Hippocampal formation (tissue), 2 donors: ENCODE measurements at regions not wholly inside any gene's neighbourhood (a gene's known extent, or its start where the extent isn't known, plus 50 kb on each side); places are given as distances from the start of the nearest gene placed in this dataset.

ENCODE experiments used
- DNase-seq, 2 donors: peaks; one replicate each; lab custom pipeline; 2025; lab: John Stamatoyannopoulos, UW

DNA sequence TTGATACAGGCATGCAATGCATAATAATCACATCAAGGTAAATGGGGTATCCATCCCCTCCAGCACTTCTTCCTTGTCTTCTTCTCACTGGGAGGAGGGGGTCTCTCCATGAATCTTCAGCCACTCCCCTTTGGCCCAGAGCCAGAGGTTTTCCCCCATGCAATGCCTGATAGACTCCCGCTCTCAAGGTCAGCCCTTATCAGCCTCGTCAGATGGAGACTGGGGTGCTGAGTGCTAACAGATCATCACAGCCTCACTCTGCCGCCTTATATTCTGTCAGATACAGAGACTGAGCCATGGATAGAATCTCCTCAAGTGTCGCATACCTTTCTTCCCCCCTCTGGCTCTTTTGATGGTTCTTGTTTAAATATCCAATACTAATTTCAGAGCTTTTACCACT lies 503.1 kb downstream of the AACS start:
- DNase-seq, result no peak

DNA sequence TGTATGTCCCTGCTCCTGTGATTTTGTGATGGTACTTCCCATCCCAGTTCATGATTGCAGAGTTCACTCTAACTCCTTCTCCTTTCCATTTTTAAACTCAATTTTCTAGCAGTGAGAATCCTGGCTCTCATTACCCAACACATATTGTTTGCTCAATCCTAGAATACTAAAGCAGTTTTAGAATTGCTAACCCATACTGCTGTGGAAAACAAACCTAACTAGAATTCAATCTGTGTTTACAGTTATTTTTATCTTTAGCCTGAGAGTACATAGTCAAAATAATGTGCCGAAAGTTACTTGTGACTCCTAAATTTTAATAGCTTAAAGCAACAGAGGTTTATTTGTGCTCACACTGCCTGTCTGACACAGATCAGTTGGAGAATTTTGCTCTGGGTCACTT lies 508.0 kb downstream of the AACS start:
- DNase-seq, result peak in 1 of 2 donors; percentile 52

DNA sequence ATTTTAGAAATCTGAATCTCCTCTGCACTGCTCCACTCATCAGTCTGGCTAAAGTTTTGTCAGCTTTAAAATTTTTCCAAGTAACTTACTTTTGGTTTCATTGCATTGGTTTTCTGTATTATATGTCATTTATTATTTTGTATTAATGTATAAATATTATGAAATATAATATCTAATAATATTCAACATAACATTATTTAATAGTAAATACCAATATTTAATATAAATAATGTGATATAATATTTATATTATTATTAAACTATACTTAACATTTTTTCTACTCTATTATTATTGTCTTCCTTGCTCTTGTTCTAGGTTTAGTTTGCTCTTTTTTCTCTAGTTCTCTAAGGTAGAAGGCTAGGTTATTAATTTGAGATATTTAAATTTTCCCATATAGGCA lies 512.1 kb downstream of the AACS start:
- no peak for DNase-seq

DNA sequence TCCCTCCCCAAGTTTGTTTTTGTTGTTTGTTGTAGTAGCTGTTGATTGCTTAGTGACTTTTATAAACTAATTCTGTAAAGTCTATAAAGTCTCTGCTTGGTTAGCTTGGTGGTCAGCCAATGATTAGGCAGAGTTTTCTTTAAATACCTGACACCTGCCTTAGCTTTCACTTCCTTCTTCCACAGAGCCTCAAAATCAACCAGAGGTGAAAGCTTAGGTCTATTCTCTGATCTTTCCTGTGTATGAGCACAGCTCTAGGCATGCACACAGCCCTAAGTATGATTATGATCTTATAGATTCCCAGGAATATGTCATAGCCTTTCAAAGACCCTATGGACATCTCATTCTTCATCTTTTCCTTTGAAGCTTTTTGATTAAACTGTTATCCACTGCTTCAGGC lies 514.7 kb downstream of the AACS start:
- no peak for DNase-seq

DNA sequence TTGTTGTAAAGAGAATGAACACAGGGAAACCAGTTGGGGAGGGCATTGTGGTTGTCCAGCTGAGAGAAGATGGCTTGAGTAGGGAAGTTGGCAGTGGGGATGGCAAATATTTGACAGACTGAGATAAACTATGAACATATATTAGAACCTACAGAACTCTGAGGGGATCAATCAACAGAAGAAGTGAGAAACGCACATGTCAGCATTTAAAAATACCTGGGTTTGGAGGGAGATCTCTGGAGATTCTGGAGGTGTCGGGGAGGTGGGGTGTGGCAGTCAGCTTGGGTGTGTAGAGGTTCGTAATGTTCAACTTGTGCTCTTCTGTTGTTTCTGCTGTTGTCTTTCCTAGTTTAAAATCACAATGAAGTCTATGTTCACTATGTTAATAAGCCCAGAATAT lies 517.8 kb downstream of the AACS start:
- no peak for DNase-seq

DNA sequence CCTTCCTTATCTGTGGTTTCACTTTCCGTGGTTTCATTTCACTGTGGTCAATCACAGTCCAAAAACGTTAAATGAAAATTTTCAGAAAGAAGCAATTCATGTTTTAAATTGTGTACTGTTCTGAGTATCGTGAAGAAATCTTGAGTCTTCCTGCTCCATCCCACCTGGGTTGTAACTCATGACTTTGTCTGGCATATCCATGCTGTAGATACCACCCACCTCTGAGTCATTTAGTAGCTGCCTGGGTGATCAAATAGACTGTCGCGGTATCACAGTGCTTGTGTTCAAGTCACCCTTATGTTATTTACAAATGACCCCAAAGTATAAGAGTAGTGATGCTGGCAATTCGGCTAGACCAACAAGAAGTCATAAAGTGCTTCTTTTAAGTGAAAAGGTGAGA lies 521.2 kb downstream of the AACS start:
- DNase-seq, result no peak

DNA sequence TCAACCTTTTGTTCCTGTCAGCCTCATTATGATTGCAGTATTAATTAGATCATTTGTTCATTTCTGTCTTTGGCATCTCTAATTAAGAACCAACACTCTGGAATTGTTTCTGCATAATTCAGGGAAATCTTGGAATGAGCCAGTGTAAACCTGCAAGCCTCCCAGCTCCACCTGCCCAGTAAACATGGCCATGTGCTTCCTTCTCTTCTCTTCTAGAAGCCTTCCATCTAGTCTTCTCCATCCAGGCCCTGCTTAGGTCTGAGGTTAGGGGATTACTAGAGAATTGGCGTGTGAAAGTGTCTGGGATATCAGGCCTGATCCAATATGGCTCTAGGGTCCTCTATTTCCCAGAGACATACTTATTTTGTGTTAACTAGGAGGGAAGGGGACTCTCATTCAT lies 528.0 kb downstream of the AACS start:
- DNase-seq, result no peak

DNA sequence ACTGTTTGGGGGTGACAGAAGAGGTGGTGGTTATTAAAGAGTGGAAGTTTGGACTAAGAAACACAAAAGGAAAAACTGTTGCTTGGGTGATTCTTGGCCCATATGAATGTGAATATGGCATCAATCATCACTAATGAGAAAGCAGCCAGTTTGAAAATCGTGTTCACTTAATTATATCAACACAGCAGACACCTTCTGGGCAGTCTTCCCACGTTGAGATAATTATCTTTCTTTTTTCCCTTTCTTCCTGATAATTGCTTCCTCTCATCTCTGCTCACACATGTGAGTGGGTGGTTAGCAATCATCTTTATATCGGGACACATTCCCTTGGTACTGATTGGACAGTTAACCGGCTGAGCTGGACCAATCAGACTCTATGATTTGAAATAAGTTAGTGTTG lies 539.7 kb downstream of the AACS start:
- no peak for DNase-seq

DNA sequence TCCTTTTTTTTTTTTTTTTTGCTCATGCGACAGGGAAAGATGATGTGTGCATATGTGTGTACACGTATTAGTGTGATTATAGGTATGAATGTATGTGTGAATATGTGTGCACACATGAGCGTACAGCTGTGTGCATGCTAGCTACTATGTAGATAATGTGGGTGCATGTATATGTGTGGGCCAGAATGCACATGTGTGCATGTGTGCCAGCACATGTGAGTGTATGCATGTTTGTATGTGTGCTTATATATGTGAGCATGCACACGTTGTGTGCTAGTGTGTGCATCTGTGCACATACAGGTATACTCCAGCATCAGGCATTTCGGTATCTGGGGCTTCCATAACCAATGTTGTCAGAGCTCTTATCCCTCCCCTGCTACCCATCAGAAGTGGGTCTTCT lies 541.1 kb downstream of the AACS start:
- DNase-seq, result no peak

DNA sequence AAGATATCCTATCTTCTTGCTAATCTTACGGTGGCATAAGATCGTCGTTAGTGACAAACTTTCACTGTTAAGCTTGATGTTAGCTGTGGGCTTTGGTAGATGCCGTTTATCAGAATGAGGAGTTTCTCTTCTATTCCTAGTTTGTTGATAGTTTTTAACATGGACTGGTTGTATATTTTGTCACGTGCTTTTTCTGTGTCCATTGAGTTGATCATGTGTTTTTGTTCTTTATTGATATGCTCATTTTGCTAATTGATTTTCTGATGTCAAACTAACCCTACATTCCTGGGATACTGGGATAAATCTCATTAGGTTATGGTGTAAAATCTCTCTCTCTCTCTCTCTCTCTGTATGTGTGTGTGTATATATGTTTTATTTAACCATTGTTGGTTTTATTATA lies 545.1 kb downstream of the AACS start:
- DNase-seq, result no peak

DNA sequence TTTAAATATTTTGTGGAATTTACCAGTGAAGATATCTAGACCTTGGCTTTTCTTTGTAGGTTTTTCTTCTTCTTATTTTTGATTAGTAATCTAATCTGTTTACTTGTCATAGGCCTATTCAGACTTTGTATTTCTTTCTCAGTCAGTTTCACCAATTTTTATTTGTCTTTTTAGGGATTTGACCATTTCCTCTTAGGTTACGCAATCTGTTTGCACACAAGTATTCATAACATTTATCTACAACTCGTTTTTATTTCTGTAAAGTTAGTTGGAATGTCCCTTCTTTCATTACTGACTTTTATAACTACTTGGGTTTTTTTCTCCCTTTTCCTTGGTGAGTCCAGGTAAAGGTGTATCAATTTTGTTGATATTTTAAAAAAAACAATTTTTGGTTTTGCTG lies 545.7 kb downstream of the AACS start:
- no peak for DNase-seq

DNA sequence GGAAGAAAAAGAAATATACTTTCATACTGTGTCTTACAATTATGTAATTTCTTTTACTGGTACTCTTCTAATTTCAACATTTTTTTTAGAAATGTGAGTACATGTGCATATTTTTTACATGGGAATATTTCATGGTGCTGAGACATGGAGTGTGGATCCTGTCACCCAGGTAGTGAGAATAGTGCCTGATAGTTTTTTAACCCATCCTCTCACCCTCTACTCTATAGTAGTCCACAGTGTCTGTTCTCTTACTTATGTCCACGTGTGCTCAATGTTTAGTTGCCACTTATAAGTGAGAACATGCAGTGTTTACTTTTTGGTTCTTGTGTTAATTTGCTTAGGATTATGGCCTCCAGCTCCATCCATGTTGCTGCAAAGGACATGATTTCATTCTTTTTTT lies 548.8 kb downstream of the AACS start:
- no peak for DNase-seq

DNA sequence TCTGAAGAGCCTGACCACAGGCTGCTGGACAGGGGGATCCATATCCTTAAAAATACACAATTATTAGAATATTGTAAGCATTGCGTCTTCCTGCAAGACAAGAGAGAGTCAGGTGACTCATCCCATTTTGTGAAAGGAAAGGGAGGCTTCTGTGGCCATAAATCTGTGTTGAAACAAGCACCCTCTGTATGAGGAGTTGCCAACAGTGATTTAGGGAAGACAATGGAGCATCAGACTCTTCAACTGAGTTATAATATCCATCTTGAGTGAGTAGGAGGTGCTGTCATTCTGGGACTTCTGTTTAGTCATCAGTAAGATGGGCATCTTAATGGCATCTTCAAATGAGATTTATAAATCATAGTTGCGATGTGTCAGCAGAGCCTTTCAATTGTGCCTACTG lies 554.5 kb downstream of the AACS start:
- DNase-seq, result no peak

DNA sequence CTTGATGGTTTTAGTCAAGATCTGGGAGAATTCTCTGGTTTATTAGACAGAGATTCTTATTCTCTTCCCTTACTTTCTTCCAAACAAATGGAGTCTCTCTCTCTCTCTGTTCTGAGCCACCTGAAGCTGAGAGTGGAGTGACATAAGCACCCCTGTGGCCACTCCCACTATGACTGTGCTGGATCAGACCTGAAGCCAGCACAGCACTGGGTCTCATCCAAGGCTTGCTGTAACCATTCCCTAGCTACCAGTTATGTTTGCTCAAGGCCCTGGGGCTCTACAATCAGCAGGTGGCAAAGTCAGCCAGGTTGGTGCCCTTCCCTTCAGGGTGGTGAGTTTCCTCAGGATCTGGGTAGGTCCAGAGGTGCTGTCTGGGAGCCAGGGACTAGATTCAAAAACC lies 568.5 kb downstream of the AACS start:
- no peak for DNase-seq

DNA sequence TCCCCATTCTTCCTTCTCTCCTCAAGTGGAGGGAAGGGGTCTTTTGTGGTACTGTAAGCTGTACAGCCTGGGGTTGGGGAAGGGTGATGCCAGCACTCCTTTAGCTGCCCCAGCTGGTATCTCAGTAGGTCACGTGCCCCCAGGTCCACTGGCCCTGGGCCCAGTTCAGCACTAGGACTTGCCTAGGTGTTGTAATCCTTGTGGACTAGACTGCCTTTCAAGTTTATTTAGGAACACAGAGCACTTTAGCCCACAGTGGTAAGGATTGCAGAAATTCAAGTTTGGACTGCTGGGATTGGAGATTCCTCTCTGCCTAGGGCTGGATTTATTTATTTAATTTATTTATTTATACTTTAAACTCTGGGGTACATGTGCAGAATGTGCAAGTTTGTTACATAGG lies 569.6 kb downstream of the AACS start:
- no peak for DNase-seq

DNA sequence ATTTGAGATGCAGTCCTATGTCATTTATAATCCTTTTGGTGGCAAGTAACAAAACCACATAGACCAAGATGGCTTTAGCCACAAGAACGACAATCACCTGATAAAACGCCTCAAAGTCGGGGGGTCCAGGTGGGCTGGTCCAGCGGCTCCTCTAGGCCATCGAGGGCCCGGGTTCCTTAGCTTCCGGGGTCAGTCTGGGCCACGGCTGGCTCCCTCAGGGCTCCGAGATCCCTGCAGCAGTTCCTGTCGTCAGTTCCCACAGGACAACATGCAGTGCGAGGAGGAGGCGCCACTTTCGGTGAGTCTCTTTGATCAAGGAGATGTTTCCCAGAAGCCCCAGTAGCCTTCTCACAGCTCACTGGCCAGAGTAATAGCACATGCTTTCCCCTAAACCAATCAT lies 574.6 kb downstream of the AACS start:
- no peak for DNase-seq

DNA sequence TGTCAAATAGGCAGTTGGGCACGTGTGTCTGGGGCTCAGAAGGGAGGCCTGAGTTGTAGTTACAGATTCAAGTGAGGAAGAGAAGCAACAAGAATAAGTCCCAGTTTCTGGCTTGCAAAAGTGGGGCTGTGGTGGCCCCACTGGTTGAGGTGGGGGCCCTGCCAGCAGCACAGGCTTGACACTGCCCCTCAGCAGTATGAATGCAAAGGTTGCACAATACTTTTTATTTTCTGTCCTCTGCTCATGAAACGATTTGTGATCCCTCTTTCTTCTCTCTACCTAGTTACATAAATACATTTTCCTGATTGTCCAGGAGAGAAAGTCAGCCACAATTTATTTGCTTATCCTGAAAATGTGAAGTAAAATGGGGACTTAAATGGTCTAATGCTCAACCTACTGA lies 577.8 kb downstream of the AACS start:
- DNase-seq, result no peak

DNA sequence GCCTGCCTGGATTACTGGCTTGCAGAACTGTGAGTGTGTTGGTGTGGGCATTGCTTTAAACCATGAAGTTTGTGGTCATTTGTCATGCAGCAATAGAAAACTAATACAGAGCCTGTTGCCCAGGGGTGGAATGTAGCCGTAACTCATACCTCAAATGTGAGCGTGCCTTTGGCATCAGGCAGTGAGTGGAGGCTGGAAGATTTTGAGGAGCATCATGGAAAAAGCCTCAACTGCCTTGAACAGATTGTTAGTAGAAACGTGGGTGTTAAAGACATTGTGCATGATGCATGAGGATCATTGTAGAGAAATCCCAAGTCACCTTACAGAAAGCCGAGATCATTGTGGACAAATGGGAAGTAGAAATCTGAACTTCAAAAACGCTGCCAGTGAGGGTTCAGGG lies 580.5 kb downstream of the AACS start:
- DNase-seq, result no peak

DNA sequence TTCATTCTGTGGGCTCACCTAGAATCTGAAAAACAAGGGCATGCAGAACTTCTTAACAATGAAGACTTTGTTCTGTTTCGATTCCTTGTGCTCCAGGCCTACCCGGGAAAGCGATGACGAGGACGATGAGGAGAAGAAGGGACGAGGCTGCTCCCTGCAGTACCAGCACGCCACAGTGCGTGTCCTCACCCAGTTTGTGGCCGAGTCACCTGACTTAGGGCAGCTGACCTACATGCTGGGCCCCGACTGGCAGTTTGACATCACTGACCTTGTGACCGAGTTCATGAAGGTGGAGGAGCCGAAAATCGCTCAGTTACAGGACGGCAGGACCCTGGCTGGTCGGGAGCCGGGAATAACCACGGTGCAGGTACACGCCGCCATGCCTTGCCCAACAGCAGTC lies 585.4 kb downstream of the AACS start:
- DNase-seq, result no peak

DNA sequence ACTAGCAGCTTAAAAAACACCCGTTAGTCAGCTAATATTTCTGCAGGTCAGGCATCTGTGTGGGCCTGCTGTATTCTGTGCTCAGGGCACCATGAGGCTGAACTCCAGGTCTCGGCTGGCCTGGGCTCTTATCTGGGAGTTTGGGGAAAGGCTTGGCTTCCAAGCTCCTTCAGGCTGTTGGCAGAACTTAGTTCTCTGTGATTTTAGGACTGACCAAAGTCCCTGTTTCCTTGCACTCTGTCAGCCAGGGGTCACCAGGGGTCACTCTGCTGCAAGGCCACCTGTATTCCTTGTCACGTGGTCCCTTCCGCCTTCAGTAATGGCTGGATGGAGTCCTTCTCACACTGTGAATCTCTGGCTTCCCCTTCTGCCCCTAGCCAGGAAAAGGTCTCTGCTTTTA lies 586.4 kb downstream of the AACS start:
- DNase-seq, result no peak

DNA sequence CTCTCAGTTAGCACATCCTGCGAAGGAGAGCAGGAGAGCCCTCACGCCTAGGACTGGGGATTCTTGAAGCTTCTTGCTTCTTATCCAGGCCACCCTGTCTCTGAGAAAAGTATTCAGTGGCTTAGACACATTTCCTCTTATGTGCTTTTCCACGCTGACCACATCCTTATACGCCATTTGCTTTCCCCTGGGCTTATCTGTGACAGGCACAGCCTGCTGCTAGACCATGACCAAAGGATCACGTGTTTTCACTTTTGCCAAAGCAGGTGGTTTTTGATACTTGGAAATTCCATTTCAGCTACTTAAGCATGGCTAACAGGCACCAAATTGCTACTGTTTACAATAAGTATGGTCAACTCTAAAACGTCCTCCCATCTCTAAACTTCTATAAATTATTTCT lies 587.4 kb downstream of the AACS start:
- no peak for DNase-seq

DNA sequence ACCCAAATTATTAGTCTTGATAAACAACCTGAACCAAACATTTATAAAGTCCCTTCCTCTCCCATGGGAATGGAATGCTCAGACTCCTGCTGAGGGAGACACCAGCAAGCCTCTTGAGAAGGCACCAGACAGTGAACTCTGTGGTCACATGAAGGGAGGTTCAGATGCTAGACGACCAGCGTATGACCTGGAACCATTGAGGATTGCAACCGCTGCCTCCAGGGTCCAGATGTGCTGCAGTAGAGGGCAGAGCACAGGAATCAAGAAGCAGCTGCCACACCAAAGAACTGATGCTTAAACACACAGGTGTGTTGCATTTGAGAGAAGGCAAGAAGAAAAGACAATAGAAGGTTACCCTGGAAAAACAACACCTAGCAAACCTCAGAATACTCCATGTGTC lies 592.4 kb downstream of the AACS start:
- DNase-seq, result no peak

DNA sequence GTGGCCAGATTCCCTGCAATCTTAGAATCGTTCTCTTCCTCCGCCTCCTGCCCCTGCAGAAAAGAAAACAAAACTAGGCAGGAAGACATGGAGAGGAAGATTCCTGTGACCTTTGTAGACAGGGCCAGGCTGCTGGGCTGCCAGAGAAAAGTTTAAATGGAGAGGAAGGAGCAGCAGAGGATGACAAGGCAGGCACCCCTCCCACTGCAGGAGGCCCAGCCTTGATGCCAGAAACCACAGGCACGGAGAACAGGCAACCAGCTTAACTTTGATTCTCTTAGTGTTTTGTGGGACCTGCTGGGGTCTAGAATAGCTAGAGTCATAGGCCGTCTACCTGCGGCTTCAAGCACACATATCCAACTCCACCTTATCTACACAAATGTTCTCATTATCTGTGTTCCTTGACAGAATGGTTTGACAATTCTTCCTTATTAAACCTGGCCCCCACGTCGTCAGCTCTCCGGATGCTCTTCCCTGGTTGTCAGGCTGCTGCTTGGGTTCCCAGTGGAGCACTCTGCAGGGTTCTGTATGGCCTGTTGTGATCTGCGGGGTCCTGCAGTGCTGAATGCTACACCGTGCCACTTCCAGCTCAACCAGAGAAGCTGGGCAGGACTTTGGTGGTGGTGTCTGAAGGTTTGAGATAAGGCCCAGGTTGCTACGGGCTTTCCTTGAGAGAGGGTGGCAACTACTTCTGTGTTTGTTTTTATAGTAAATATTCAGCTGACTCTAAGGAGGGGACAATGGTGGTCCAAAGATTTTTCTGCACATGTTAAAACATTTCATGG lies 609.5 kb downstream of the AACS start:
- no peak for DNase-seq

DNA sequence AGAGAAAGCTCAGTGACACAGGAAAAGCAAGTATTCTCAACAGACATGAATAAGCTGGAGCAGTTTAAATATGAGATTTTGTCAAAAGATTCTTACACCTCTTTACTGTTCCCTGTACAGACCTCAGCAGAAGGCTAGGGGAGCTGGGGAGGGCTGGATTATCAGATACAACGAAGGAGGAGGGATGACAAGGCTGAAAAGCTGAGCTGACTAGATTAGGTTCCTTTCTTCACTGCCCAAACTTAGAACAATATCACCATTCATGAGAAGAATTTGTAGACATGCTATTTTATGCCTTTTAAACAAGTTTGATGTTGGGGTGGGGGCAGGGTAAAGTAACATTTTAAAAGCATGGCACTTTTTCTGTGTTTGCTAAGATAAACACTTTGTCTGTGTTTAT lies 611.1 kb downstream of the AACS start:
- no peak for DNase-seq

DNA sequence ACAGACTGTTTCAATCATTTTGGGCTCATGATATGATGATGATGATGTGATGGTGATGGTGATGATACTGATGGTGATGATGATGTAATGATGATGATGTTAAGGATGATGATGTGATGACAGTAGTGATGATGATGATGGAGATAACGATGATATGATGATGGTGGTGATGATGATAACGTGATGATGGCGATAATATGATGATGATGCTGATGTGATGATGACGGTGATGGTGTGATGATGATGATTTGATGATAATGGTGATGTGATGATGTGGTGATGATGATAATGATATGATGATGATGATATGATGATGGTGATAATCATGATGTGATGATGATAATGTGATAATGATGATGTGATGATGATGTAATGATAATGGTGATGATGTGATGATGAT lies 612.6 kb downstream of the AACS start:
- no peak for DNase-seq
